H1 (cell line): ENCODE measurements at regions not wholly inside any gene's neighbourhood (a gene's known extent, or its start where the extent isn't known, plus 50 kb on each side); places are given as distances from the start of the nearest gene placed in this dataset.

ENCODE experiments used
- CTCF ChIA-PET: fragments of 300-600 bp; sonication (Branson Sonifier 250); formaldehyde crosslinking; loops from one replicate; lab custom pipeline; 2021; ENCODE audit not compliant: partially characterized antibody; lab: Charles Lee
- POLR2A ChIA-PET: fragments of 300-600 bp; sonication (Branson Sonifier 250); formaldehyde crosslinking; loops from one replicate; lab custom pipeline; 2021; ENCODE audit warnings: inconsistent platforms; ENCODE audit not compliant: partially characterized antibody; lab: Charles Lee
- DNase-seq, 2 experiments: peaks; one replicate each; pipeline versions ENCODE4 v3.0.0 to v3.0.0-alpha.2; 2010 to 2022; ENCODE audit warnings: low spot score in 2 of 2, low read depth in 1 of 2, mixed read lengths in 1 of 2
- FAIRE-seq: peaks from 2 replicates; lab custom pipeline; 2011; peaks lifted over from hg19 to GRCh38; lab: Jason Lieb, UNC
- H2AFZ ChIP-seq: 2 replicates; pipeline ENCODE4 v1.8.1; 2012; ENCODE audit warnings: low read length, inconsistent platforms
- H2AK5ac ChIP-seq: 2 replicates; pipeline ENCODE4 v1.6.1; 2013; ENCODE audit warnings: low read depth, low read length
- H2BK120ac ChIP-seq: replicated peaks from 2 replicates; pipeline ENCODE3; 2013; ENCODE audit warnings: low read depth, low read length, inconsistent platforms
- H2BK12ac ChIP-seq: 2 replicates; pipeline ENCODE4 v1.6.1; 2013; ENCODE audit warnings: low read depth, low read length
- H2BK15ac ChIP-seq: 2 replicates; pipeline ENCODE4 v1.6.1; 2013; ENCODE audit warnings: low read length
- H2BK20ac ChIP-seq: 2 replicates; pipeline ENCODE4 v1.6.1; 2013; ENCODE audit warnings: low read length
- H2BK5ac ChIP-seq: 2 replicates; pipeline ENCODE4 v1.6.1; 2013; ENCODE audit warnings: low read depth, low read length
- H3K14ac ChIP-seq: 2 replicates; pipeline ENCODE4 v1.6.1; 2013; ENCODE audit warnings: inconsistent platforms; ENCODE audit not compliant: insufficient read length
- H3K18ac ChIP-seq: 2 replicates; pipeline ENCODE4 v1.6.1; 2013; ENCODE audit warnings: low read length; ENCODE audit errors: extremely low read depth
- H3K23ac ChIP-seq: 2 replicates; pipeline ENCODE4 v1.6.1; 2013; ENCODE audit warnings: inconsistent platforms; ENCODE audit not compliant: insufficient read length
- H3K23me2 ChIP-seq: 2 replicates; pipeline ENCODE4 v1.6.1; 2013; ENCODE audit warnings: low read depth, low read length
- H3K27ac ChIP-seq: 2 replicates; pipeline ENCODE4 v1.6.1; 2011; ENCODE audit warnings: low read depth, low read length, inconsistent platforms
- H3K27me3 ChIP-seq, 4 experiments: replicated peaks in 1 of 4; 1 replicate in 1 of 4; 2 replicates in 3 of 4; pipeline versions ENCODE4 v1.6.1 to v1.8.1; 2011 to 2013; ENCODE audit warnings: low read length in 3 of 4, mild to moderate bottlenecking in 3 of 4, inconsistent platforms in 2 of 4, mixed read lengths in 2 of 4, moderate library complexity in 1 of 4; ENCODE audit not compliant: control insufficient read depth in 3 of 4, insufficient read depth in 3 of 4; ENCODE audit errors: extremely low read depth in 1 of 4
- H3K36me3 ChIP-seq, 4 experiments: 2 replicates each; pipeline versions ENCODE4 v1.6.1 to v1.8.1; 2011 to 2013; ENCODE audit warnings: mild to moderate bottlenecking in 4 of 4, low read length in 3 of 4, moderate library complexity in 2 of 4, control low read depth in 1 of 4, inconsistent platforms in 1 of 4; ENCODE audit not compliant: insufficient read depth in 4 of 4, control insufficient read depth in 2 of 4
- H3K4ac ChIP-seq: replicated peaks from 2 replicates; pipeline ENCODE3; 2013; ENCODE audit warnings: low read length, low read depth, mixed read lengths, inconsistent platforms; ENCODE audit not compliant: insufficient read length
- H3K4me1 ChIP-seq, 4 experiments: replicated peaks in 1 of 4; 1 replicate in 1 of 4; 2 replicates in 3 of 4; pipeline versions ENCODE4 v1.6.1 to v1.8.1; 2011 to 2013; ENCODE audit warnings: low read length in 3 of 4, inconsistent platforms in 2 of 4, mixed read lengths in 1 of 4; ENCODE audit not compliant: insufficient read depth in 4 of 4, control insufficient read depth in 3 of 4
- H3K4me2 ChIP-seq, 2 experiments: 2 replicates each; pipeline versions ENCODE4 v1.6.1 to v1.8.1; 2011 to 2013; ENCODE audit warnings: low read depth in 2 of 2, low read length in 2 of 2, control low read depth in 1 of 2, inconsistent platforms in 1 of 2, mild to moderate bottlenecking in 1 of 2; ENCODE audit not compliant: insufficient read depth in 1 of 2
- H3K4me3 ChIP-seq, 4 experiments: fragments of 200-600, 300-600 bp in 1 of 4; sonication (generic), shearing (Covaris generic), sonication (Bioruptor Twin) in 1 of 4; 2 replicates each; pipeline versions ENCODE4 v1.5.1 to v1.8.1; 2011 to 2016; ENCODE audit warnings: low read length in 4 of 4, low read depth in 3 of 4, control low read depth in 2 of 4, inconsistent platforms in 2 of 4, mild to moderate bottlenecking in 2 of 4, mixed read lengths in 1 of 4, moderate library complexity in 1 of 4; ENCODE audit not compliant: insufficient read depth in 2 of 4; ENCODE audit errors: extremely low read depth in 1 of 4
- H3K56ac ChIP-seq: replicated peaks from 2 replicates; pipeline ENCODE3; 2013; ENCODE audit warnings: low read depth, mild to moderate bottlenecking, mixed read lengths, low read length, inconsistent platforms; ENCODE audit not compliant: insufficient read length
- H3K79me1 ChIP-seq: 2 replicates; pipeline ENCODE4 v1.6.1; 2013; ENCODE audit warnings: low read depth, low read length, control low read depth
- H3K79me2 ChIP-seq, 2 experiments: 2 replicates each; pipeline versions ENCODE4 v1.6.1 to v1.8.1; 2012 to 2013; ENCODE audit warnings: low read length in 2 of 2, mild to moderate bottlenecking in 2 of 2, inconsistent platforms in 1 of 2; ENCODE audit not compliant: insufficient read depth in 2 of 2, control insufficient read depth in 1 of 2
- H3K9ac ChIP-seq, 4 experiments: replicated peaks in 1 of 4; 1 replicate in 1 of 4; 2 replicates in 3 of 4; pipeline versions ENCODE4 v1.6.1 to v1.8.1; 2011 to 2013; ENCODE audit warnings: low read depth in 3 of 4, low read length in 3 of 4, control low read depth in 2 of 4, mild to moderate bottlenecking in 2 of 4, moderate library complexity in 2 of 4, inconsistent platforms in 1 of 4; ENCODE audit errors: extremely low read depth in 1 of 4
- H3K9me3 ChIP-seq, 2 experiments: 2 replicates each; pipeline versions ENCODE4 v1.6.1 to v1.8.1; 2012 to 2013; ENCODE audit warnings: mild to moderate bottlenecking in 2 of 2, moderate library complexity in 2 of 2, control low read depth in 1 of 2, inconsistent platforms in 1 of 2, low read depth in 1 of 2, low read length in 1 of 2, mixed read lengths in 1 of 2; ENCODE audit not compliant: insufficient read depth in 2 of 2
- H4K20me1 ChIP-seq, 2 experiments: replicated peaks in 1 of 2; 2 replicates each; pipeline versions ENCODE3 to v1.8.1; 2011 to 2013; ENCODE audit warnings: inconsistent platforms in 2 of 2, low read length in 2 of 2, mild to moderate bottlenecking in 1 of 2; ENCODE audit not compliant: insufficient read depth in 2 of 2, control insufficient read depth in 1 of 2
- H4K5ac ChIP-seq: 2 replicates; pipeline ENCODE4 v1.6.1; 2013; ENCODE audit warnings: low read length, low read depth, mixed read lengths, inconsistent platforms; ENCODE audit not compliant: insufficient read length
- H4K8ac ChIP-seq: 2 replicates; pipeline ENCODE4 v1.8.0; 2013; ENCODE audit warnings: mild to moderate bottlenecking, moderate library complexity, low read length, inconsistent platforms; ENCODE audit not compliant: insufficient read depth; ENCODE audit errors: extremely low read depth
- H4K91ac ChIP-seq: replicated peaks from 2 replicates; pipeline ENCODE3; 2013; ENCODE audit warnings: low read length, mixed read lengths, inconsistent platforms; ENCODE audit not compliant: insufficient read length
- ATF2 ChIP-seq: IDR thresholded peaks from 2 replicates; pipeline ENCODE4 v1.6.1; 2012; ENCODE audit warnings: low read length, inconsistent platforms
- CHD2 ChIP-seq: IDR thresholded peaks from 2 replicates; pipeline ENCODE4 v1.6.1; 2012; ENCODE audit warnings: low read length, improper control_type of control experiment
- E2F6 ChIP-seq: IDR thresholded peaks from 2 replicates; pipeline ENCODE4 v1.6.1; 2012; ENCODE audit warnings: inconsistent platforms
- FOSL1 ChIP-seq: IDR thresholded peaks from 2 replicates; pipeline ENCODE4 v1.6.1; 2011; ENCODE audit warnings: mild to moderate bottlenecking, low read depth, low read length, moderate library complexity; ENCODE audit not compliant: insufficient read depth
- GABPA ChIP-seq: IDR thresholded peaks from 2 replicates; pipeline ENCODE4 v1.6.1; 2011; ENCODE audit warnings: mild to moderate bottlenecking, low read length, moderate library complexity, borderline replicate concordance; ENCODE audit not compliant: insufficient read depth
- KDM4A ChIP-seq: IDR thresholded peaks from one replicate; pipeline ENCODE4 v1.7.1; 2012; ENCODE audit warnings: low read depth, mild to moderate bottlenecking, moderate library complexity, low read length, inconsistent platforms; ENCODE audit not compliant: severe bottlenecking
- MAFK ChIP-seq: IDR thresholded peaks from 2 replicates; pipeline ENCODE4 v1.6.1; 2012; ENCODE audit warnings: low read depth, mild to moderate bottlenecking, improper control_type of control experiment, low read length
- RNF2 ChIP-seq: fragments of 200-900, 300-1000 bp; sonication (generic); IDR thresholded peaks from 2 replicates; pipeline ENCODE4 v1.7.1; 2016; ENCODE audit warnings: borderline replicate concordance, low read depth, mild to moderate bottlenecking, antibody characterized with exemption, low read length; ENCODE audit not compliant: poor library complexity, severe bottlenecking; ENCODE audit errors: missing control alignments
- SAP30 ChIP-seq: fragments of 300-600 bp; sonication (generic); IDR thresholded peaks from 2 replicates; pipeline ENCODE4 v1.7.1; 2012; ENCODE audit warnings: low read length, moderate library complexity, mild to moderate bottlenecking, inconsistent platforms; ENCODE audit not compliant: insufficient read depth, insufficient replicate concordance
- SP1 ChIP-seq: IDR thresholded peaks from 2 replicates; pipeline ENCODE4 v1.6.1; 2011; ENCODE audit warnings: low read depth, low read length
- TAF7 ChIP-seq: optimal IDR thresholded peaks from 2 replicates; pipeline ENCODE3; 2011; ENCODE audit warnings: low read depth, mild to moderate bottlenecking, inconsistent platforms, low read length, moderate library complexity, borderline replicate concordance
- WGBS, 2 experiments: shearing (Covaris generic) in 1 of 2; methylation state at CpG; one replicate each; pipeline versions ENCODE4 v1.1.6 to v1.1.7; 2013 to 2015; ENCODE audit warnings: low lambda C conversion rate in 2 of 2, mixed read lengths in 2 of 2, inconsistent platforms in 1 of 2, low coverage in 1 of 2, missing lambda C conversion rate in 1 of 2; ENCODE audit not compliant: insufficient replicate concordance in 2 of 2, insufficient coverage in 1 of 2, insufficient read length in 1 of 2; ENCODE audit errors: extremely low coverage in 1 of 2, missing lambda C conversion rate in 1 of 2; 5-methylcytosine and 5-hydroxymethylcytosine counted together

DNA sequence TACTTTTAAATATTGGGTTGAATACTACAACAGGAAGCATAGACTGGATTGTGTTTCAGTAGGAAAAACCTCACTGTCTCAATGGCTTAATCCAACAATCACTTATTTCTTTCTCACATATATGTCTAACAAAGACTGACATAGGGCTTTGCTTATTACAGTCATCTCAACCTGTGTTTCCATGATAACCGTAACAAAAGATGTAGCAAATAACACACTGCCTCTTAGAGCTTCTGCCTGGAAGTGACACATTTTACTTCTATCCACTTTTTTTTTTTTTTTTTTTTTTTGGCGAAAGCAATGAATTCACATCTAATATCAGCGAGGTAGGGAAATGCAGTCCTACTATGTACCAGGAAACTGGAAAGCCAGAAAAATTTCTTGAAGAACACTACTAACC is 204.9 kb upstream of the CDKN2B start:
- Histone ChIP-seq H4K20me1 (no peaks in the 10 kb centered on the region), H3K27me3 (no peaks in the 10 kb centered on the region), H2BK15ac (no peak overlapping the region), H2BK120ac (no peak overlapping the region), H3K23me2 (no peaks in the 10 kb centered on the region), H2BK20ac (no peak overlapping the region), H4K5ac (no peak overlapping the region), H3K79me2 (no peaks in the 10 kb centered on the region), H3K14ac (no peak overlapping the region), H3K4me2 (no peak overlapping the region), H3K4ac (no peak overlapping the region), H3K9ac (no peak overlapping the region), H4K8ac (no peak overlapping the region), H2AK5ac (no peak overlapping the region), H3K23ac (no peak overlapping the region), H3K18ac (no peak overlapping the region), H3K27ac (no peak overlapping the region), H3K4me3 (no peak overlapping the region), H3K79me1 (no peaks in the 10 kb centered on the region), H3K9me3 (no peaks in the 10 kb centered on the region), H2BK5ac (no peak overlapping the region), H2AFZ (no peak overlapping the region), H4K91ac (no peak overlapping the region), H3K36me3 (no peaks in the 10 kb centered on the region), H2BK12ac (no peak overlapping the region), H3K4me1 (no peaks in the 10 kb centered on the region), H3K56ac (no peak overlapping the region)
- CTCF ChIA-PET: interaction anchor here (0.7 to 1.0 kb wide), 2 partner anchors 17 to 115 kb away, joined by 3 read pairs; no protein-coding TSS in a partner anchor
- POLR2A ChIA-PET: no interaction called here
- FAIRE-seq: no peak
- no peak for DNase-seq
- TF ChIP-seq ATF2 (no peak), GABPA (no peak), MAFK (no peak), SP1 (no peak), FOSL1 (no peak), SAP30 (no peak), E2F6 (no peak), KDM4A (no peak), CHD2 (no peak), RNF2 (no peak), TAF7 (no peak)
- 100% methylated on average over 2 of the region's 3 CpGs; no CpG with 5 or more reads in 1 of the 2 experiments for WGBS, 2 experiments
